HEK293T (cell line): ENCODE measurements at regions not wholly inside any gene's neighbourhood (a gene's known extent, or its start where the extent isn't known, plus 50 kb on each side); places are given as distances from the start of the nearest gene placed in this dataset.

Experiments
- CTCF ChIA-PET: fragments of 350-600 bp; formaldehyde crosslinking; extraction: SDS; loops from one replicate; lab custom pipeline; 2021; ENCODE audit warnings: antibody characterized with exemption, inconsistent platforms; lab: Yijun Ruan, JAX
- POLR2A ChIA-PET: fragments of 350-600 bp; formaldehyde crosslinking; extraction: SDS; loops from one replicate; lab custom pipeline; 2020; ENCODE audit warnings: antibody characterized with exemption, inconsistent platforms; lab: Yijun Ruan, JAX
- DNase-seq: peaks from one replicate; pipeline ENCODE4 v3.0.0; 2012; ENCODE audit warnings: mixed read lengths; ENCODE audit errors: extremely low spot score
- ARNT ChIP-seq: fragments of 450-650 bp; IDR thresholded peaks from 2 replicates; pipeline ENCODE4 v1.6.1; 2017; ENCODE audit warnings: mild to moderate bottlenecking
- BHLHE40 ChIP-seq: fragments of 450-650 bp; IDR thresholded peaks from 2 replicates; pipeline ENCODE4 v1.6.1; 2016; ENCODE audit warnings: mild to moderate bottlenecking, moderate library complexity, borderline replicate concordance
- CTBP1 ChIP-seq: fragments of 450-650 bp; IDR thresholded peaks from 2 replicates; pipeline ENCODE4 v1.6.1; 2016; ENCODE audit warnings: borderline replicate concordance
- ELF4 ChIP-seq: fragments of 450-650 bp; IDR thresholded peaks from 2 replicates; pipeline ENCODE4 v1.6.1; 2017; ENCODE audit warnings: antibody characterized with exemption
- FOXA1 ChIP-seq: fragments of 450-650 bp; IDR thresholded peaks from 2 replicates; pipeline ENCODE4 v1.6.1; 2016; ENCODE audit warnings: mild to moderate bottlenecking
- FOXK2 ChIP-seq: fragments of 450-650 bp; IDR thresholded peaks from 2 replicates; pipeline ENCODE4 v1.6.1; 2016; ENCODE audit warnings: mild to moderate bottlenecking
- FOXM1 ChIP-seq: fragments of 450-650 bp; IDR thresholded peaks from 2 replicates; pipeline ENCODE4 v1.6.1; 2017; ENCODE audit warnings: mild to moderate bottlenecking, borderline replicate concordance
- HDGF ChIP-seq: fragments of 450-650 bp; IDR thresholded peaks from 2 replicates; pipeline ENCODE4 v1.6.1; 2017; ENCODE audit warnings: antibody characterized with exemption, borderline replicate concordance
- L3MBTL2 ChIP-seq: fragments of 450-650 bp; conservative IDR thresholded peaks from 2 replicates; pipeline ENCODE4 v1.6.1; 2016; ENCODE audit warnings: mild to moderate bottlenecking
- LEF1 ChIP-seq: fragments of 450-650 bp; IDR thresholded peaks from 2 replicates; pipeline ENCODE4 v1.6.1; 2017; ENCODE audit warnings: mild to moderate bottlenecking, borderline replicate concordance
- NFRKB ChIP-seq: fragments of 450-650 bp; IDR thresholded peaks from 2 replicates; pipeline ENCODE4 v1.6.1; 2016; ENCODE audit warnings: mild to moderate bottlenecking, moderate library complexity
- PKNOX1 ChIP-seq: fragments of 450-650 bp; IDR thresholded peaks from 2 replicates; pipeline ENCODE4 v1.6.1; 2016
- SP1 ChIP-seq: fragments of 450-650 bp; IDR thresholded peaks from 2 replicates; pipeline ENCODE4 v1.6.1; 2017
- SUZ12 ChIP-seq: fragments of 450-650 bp; IDR thresholded peaks from 2 replicates; pipeline ENCODE4 v1.6.1; 2016; ENCODE audit warnings: mild to moderate bottlenecking
- TARDBP ChIP-seq: fragments of 450-650 bp; IDR thresholded peaks from 2 replicates; pipeline ENCODE4 v1.6.1; 2016
- ZNF384 ChIP-seq: fragments of 450-650 bp; IDR thresholded peaks from 2 replicates; pipeline ENCODE4 v1.6.1; 2016

- POLR2A ChIA-PET: no interaction called here
- DNase-seq: no peak
- no peak for TF ChIP-seq HDGF
- TF ChIP-seq BHLHE40: no peak
- no peak for TF ChIP-seq CTBP1
- no peak for TF ChIP-seq ARNT
- TF ChIP-seq SP1: no peak
- TF ChIP-seq PKNOX1: no peak
- TF ChIP-seq L3MBTL2: no peak
- no peak for TF ChIP-seq FOXM1
- no peak for TF ChIP-seq ZNF384
- TF ChIP-seq LEF1: no peak
- no peak for TF ChIP-seq TARDBP
- CTCF ChIA-PET: no interaction called here
Measured at GRCh38 chr3:24933401-24933800, 438.8 kb upstream of the THRB start.

GRCh38 chr3:24936574-24936973, 441.9 kb upstream of the THRB start:
- POLR2A ChIA-PET: no interaction called here
- CTCF ChIA-PET: no interaction called here
- no peak for DNase-seq
- no peak for TF ChIP-seq ARNT
- TF ChIP-seq BHLHE40: no peak
- no peak for TF ChIP-seq L3MBTL2
- no peak for TF ChIP-seq ZNF384
- TF ChIP-seq ELF4: no peak
- no peak for TF ChIP-seq SUZ12
- TF ChIP-seq TARDBP: no peak
- TF ChIP-seq PKNOX1: no peak
- no peak for TF ChIP-seq FOXM1
- TF ChIP-seq FOXK2: no peak
- no peak for TF ChIP-seq LEF1
- TF ChIP-seq SP1: no peak
- TF ChIP-seq CTBP1: no peak
- no peak for TF ChIP-seq NFRKB

GRCh38 chr3:24937228-24937627, 442.6 kb upstream of the THRB start:
- POLR2A ChIA-PET: no interaction called here
- no peak for DNase-seq
- no peak for TF ChIP-seq L3MBTL2
- TF ChIP-seq NFRKB: no peak
- no peak for TF ChIP-seq SUZ12
- no peak for TF ChIP-seq BHLHE40
- CTCF ChIA-PET: no interaction called here

GRCh38 chr3:24937780-24938179, 443.1 kb upstream of the THRB start:
- ChIA-PET CTCF (no interaction called here), POLR2A (no interaction called here)
- TF ChIP-seq FOXK2 (no peak), L3MBTL2 (no peak), CTBP1 (no peak), BHLHE40 (no peak), TARDBP (no peak), FOXM1 (no peak), HDGF (no peak), NFRKB (no peak), FOXA1 (no peak), ZNF384 (no peak)
- DNase-seq: no peak

- TF ChIP-seq ARNT: no peak
- no peak for TF ChIP-seq FOXM1
- no peak for TF ChIP-seq BHLHE40
- no peak for TF ChIP-seq FOXK2
- no peak for TF ChIP-seq SP1
- no peak for TF ChIP-seq ZNF384
- TF ChIP-seq PKNOX1: no peak
- TF ChIP-seq CTBP1: no peak
- no peak for TF ChIP-seq HDGF
- TF ChIP-seq FOXA1: no peak
- no peak for TF ChIP-seq ELF4
- no peak for TF ChIP-seq NFRKB
- TF ChIP-seq L3MBTL2: no peak
- no peak for TF ChIP-seq SUZ12
- no peak for TF ChIP-seq TARDBP
- no peak for TF ChIP-seq LEF1
- CTCF ChIA-PET: no interaction called here
- POLR2A ChIA-PET: no interaction called here
- no peak for DNase-seq
Measured at GRCh38 chr3:24943961-24944360, 449.3 kb upstream of the THRB start.

GRCh38 chr3:24944805-24945520, 450.3 kb upstream of the THRB start:
- ChIA-PET POLR2A (no interaction called here), CTCF (no interaction called here)
- no peak for DNase-seq
- TF ChIP-seq ZNF384 (no peak), FOXA1 (no peak), SP1 (no peak), FOXM1 (no peak), BHLHE40 (no peak), L3MBTL2 (no peak), HDGF (no peak), ELF4 (no peak), FOXK2 (no peak), NFRKB (no peak)

- POLR2A ChIA-PET: no interaction called here
- CTCF ChIA-PET: no interaction called here
- DNase-seq: no peak
- TF ChIP-seq ELF4 (no peak), LEF1 (no peak), FOXA1 (no peak), ARNT (no peak), SUZ12 (no peak), L3MBTL2 (no peak), BHLHE40 (no peak), FOXM1 (no peak), PKNOX1 (no peak), TARDBP (no peak), ZNF384 (no peak)
Measured at GRCh38 chr3:24945563-24945962, 450.9 kb upstream of the THRB start.
